HEK293 (cell line): ENCODE measurements at regions not wholly inside any gene's neighbourhood (a gene's known extent, or its start where the extent isn't known, plus 50 kb on each side); places are given as distances from the start of the nearest gene placed in this dataset.

ENCODE experiments used
- CTCF ChIA-PET: fragments of 350-600 bp; formaldehyde crosslinking; extraction: SDS; loops from one replicate; lab custom pipeline; 2021; ENCODE audit warnings: antibody characterized with exemption; lab: Yijun Ruan, JAX
- POLR2A ChIA-PET: fragments of 300-600 bp; formaldehyde crosslinking; extraction: SDS; loops from one replicate; lab custom pipeline; 2020; ENCODE audit warnings: antibody characterized with exemption, inconsistent platforms; lab: Yijun Ruan, JAX
- H3K27ac ChIP-seq: fragments of 200-500 bp; sonication (Bioruptor generic); 2 replicates; pipeline ENCODE4 v1.5.1; 2014; ENCODE audit warnings: low read depth, low read length, control low read depth, inconsistent platforms; ENCODE audit errors: extremely low read depth
- H3K36me3 ChIP-seq, 2 experiments: fragments of 200-500 bp in 1 of 2; sonication (Bioruptor generic) in 1 of 2; 1 replicate in 1 of 2; 2 replicates in 1 of 2; pipeline ENCODE4 v1.5.1; 2014 to 2017; ENCODE audit warnings: inconsistent platforms in 2 of 2, low read length in 2 of 2; ENCODE audit not compliant: control insufficient read depth in 2 of 2, insufficient read depth in 1 of 2
- H3K4me1 ChIP-seq: fragments of 200-500 bp; sonication (Bioruptor generic); 2 replicates; pipeline ENCODE4 v1.5.1; 2014; ENCODE audit warnings: mild to moderate bottlenecking, low read length, inconsistent platforms; ENCODE audit not compliant: control insufficient read depth, insufficient read depth
- H3K4me3 ChIP-seq: 2 replicates; pipeline ENCODE4 v1.5.1; 2011; ENCODE audit warnings: low read depth, mild to moderate bottlenecking, control low read depth, low read length, moderate library complexity
- H3K9me3 ChIP-seq: fragments of 200-500 bp; sonication (Bioruptor generic); 2 replicates; pipeline ENCODE4 v1.5.1; 2014; ENCODE audit warnings: low read depth, low read length, inconsistent platforms; ENCODE audit not compliant: control insufficient read depth, insufficient read depth
- EGR2 ChIP-seq: fragments of 450-650 bp; formaldehyde crosslinking; IDR thresholded peaks from 2 replicates; pipeline ENCODE4 v1.5.1; 2016; ENCODE audit warnings: low read depth, missing biosample characterization, missing genetic modification characterization
- HOXA7 ChIP-seq: sonication (generic); formaldehyde crosslinking; IDR thresholded peaks from 2 replicates; pipeline ENCODE4 v1.8.1; 2022; ENCODE audit warnings: missing genetic modification reagents, borderline replicate concordance
- HOXC10 ChIP-seq: sonication (generic); formaldehyde crosslinking; IDR thresholded peaks from 2 replicates; pipeline ENCODE4 v1.8.1; 2023; ENCODE audit warnings: mild to moderate bottlenecking, missing genetic modification reagents
- HOXD13 ChIP-seq: sonication (generic); formaldehyde crosslinking; IDR thresholded peaks from 2 replicates; pipeline ENCODE4 v1.8.0; 2022; ENCODE audit warnings: missing genetic modification reagents, borderline replicate concordance
- SETDB1 ChIP-seq: IDR thresholded peaks from one replicate; pipeline ENCODE4 v1.6.1; 2017; ENCODE audit warnings: mild to moderate bottlenecking, low read length, moderate library complexity, mixed read lengths; ENCODE audit not compliant: insufficient read length
- TSHZ1 ChIP-seq: fragments of 450-650 bp; formaldehyde crosslinking; IDR thresholded peaks from 2 replicates; pipeline ENCODE4 v1.5.1; 2016; ENCODE audit warnings: missing biosample characterization, missing genetic modification characterization, borderline replicate concordance
- WT1 ChIP-seq: fragments of 450-650 bp; formaldehyde crosslinking; IDR thresholded peaks from 2 replicates; pipeline ENCODE4 v1.5.1; 2016; ENCODE audit warnings: missing biosample characterization, missing genetic modification characterization
- ZBTB6 ChIP-seq: fragments of 450-650 bp; formaldehyde crosslinking; IDR thresholded peaks from 2 replicates; pipeline ENCODE4 v1.5.1; 2017; ENCODE audit warnings: missing biosample characterization, missing genetic modification characterization
- ZFHX2 ChIP-seq: fragments of 450-650 bp; formaldehyde crosslinking; conservative IDR thresholded peaks from 2 replicates; pipeline ENCODE4 v1.5.1; 2016; ENCODE audit warnings: missing biosample characterization, missing genetic modification characterization
- ZIC2 ChIP-seq: fragments of 450-650 bp; formaldehyde crosslinking; IDR thresholded peaks from 2 replicates; pipeline ENCODE4 v1.5.1; 2016; ENCODE audit warnings: missing biosample characterization, missing genetic modification characterization
- ZNF138 ChIP-seq: fragments of 450-650 bp; formaldehyde crosslinking; IDR thresholded peaks from 2 replicates; pipeline ENCODE4 v1.5.1; 2016; ENCODE audit warnings: missing biosample characterization, missing genetic modification characterization, borderline replicate concordance
- ZNF175 ChIP-seq: fragments of 450-650 bp; formaldehyde crosslinking; IDR thresholded peaks from 2 replicates; pipeline ENCODE4 v1.5.1; 2016; ENCODE audit warnings: missing biosample characterization, missing genetic modification characterization
- ZNF239 ChIP-seq: fragments of 450-650 bp; formaldehyde crosslinking; IDR thresholded peaks from 2 replicates; pipeline ENCODE4 v1.5.1; 2016; ENCODE audit warnings: missing biosample characterization, missing genetic modification characterization
- ZNF354C ChIP-seq: fragments of 450-650 bp; formaldehyde crosslinking; IDR thresholded peaks from 2 replicates; pipeline ENCODE4 v1.5.1; 2016; ENCODE audit warnings: missing biosample characterization, missing genetic modification characterization, low read depth, borderline replicate concordance
- ZNF488 ChIP-seq: fragments of 450-650 bp; formaldehyde crosslinking; IDR thresholded peaks from 2 replicates; pipeline ENCODE4 v1.5.1; 2016; ENCODE audit warnings: missing biosample characterization, missing genetic modification characterization
- ZNF548 ChIP-seq: fragments of 450-650 bp; formaldehyde crosslinking; IDR thresholded peaks from 2 replicates; pipeline ENCODE4 v1.5.1; 2016; ENCODE audit warnings: missing biosample characterization, missing genetic modification characterization
- ZNF560 ChIP-seq: fragments of 450-650 bp; formaldehyde crosslinking; IDR thresholded peaks from 2 replicates; pipeline ENCODE4 v1.5.1; 2017; ENCODE audit warnings: missing biosample characterization, missing genetic modification characterization, borderline replicate concordance
- ZNF610 ChIP-seq: fragments of 450-650 bp; formaldehyde crosslinking; IDR thresholded peaks from 2 replicates; pipeline ENCODE4 v1.5.1; 2016; ENCODE audit warnings: missing biosample characterization, missing genetic modification characterization, borderline replicate concordance
- ZNF664 ChIP-seq: fragments of 450-650 bp; formaldehyde crosslinking; IDR thresholded peaks from 2 replicates; pipeline ENCODE4 v1.5.1; 2016; ENCODE audit warnings: missing biosample characterization, missing genetic modification characterization
- ZNF701 ChIP-seq: fragments of 450-650 bp; formaldehyde crosslinking; IDR thresholded peaks from 2 replicates; pipeline ENCODE4 v1.5.1; 2016; ENCODE audit warnings: missing biosample characterization, missing genetic modification characterization
- ZNF776 ChIP-seq: fragments of 450-650 bp; formaldehyde crosslinking; IDR thresholded peaks from 2 replicates; pipeline ENCODE4 v1.5.0; 2017; ENCODE audit warnings: missing biosample characterization, missing genetic modification characterization, borderline replicate concordance
- ZNF843 ChIP-seq: fragments of 450-650 bp; formaldehyde crosslinking; IDR thresholded peaks from 2 replicates; pipeline ENCODE4 v1.5.1; 2016; ENCODE audit warnings: missing biosample characterization, missing genetic modification characterization
- ZSCAN30 ChIP-seq: fragments of 450-650 bp; IDR thresholded peaks from 2 replicates; pipeline ENCODE4 v1.5.1; 2018; ENCODE audit warnings: missing biosample characterization, mild to moderate bottlenecking, missing genetic modification characterization, moderate library complexity

GRCh38 chr3:6524479-6524878 is 336.4 kb upstream of the GRM7 start:
- H3K27ac ChIP-seq, result no peak overlapping the region
- H3K36me3 ChIP-seq, result no peaks in the 10 kb centered on the region
- H3K4me3 ChIP-seq, result no peak overlapping the region
- no peaks in the 10 kb centered on the region for H3K4me1 ChIP-seq
- TF ChIP-seq ZSCAN30 (tag by site-specific recombination), result no peak
- no peak for TF ChIP-seq ZNF175 (tag by site-specific recombination)
- TF ChIP-seq ZFHX2, result no peak
- TF ChIP-seq HOXC10 (CRISPR knock-in tag), result no peak
- TF ChIP-seq ZNF560 (tag by site-specific recombination), result no peak
- no peak for TF ChIP-seq ZBTB6 (tag by site-specific recombination)
- no peak for TF ChIP-seq HOXA7 (CRISPR knock-in tag)
- TF ChIP-seq ZNF701 (tag by site-specific recombination), result no peak
- TF ChIP-seq ZNF354C, result no peak
- no peak for TF ChIP-seq ZNF548 (tag by site-specific recombination)
- TF ChIP-seq WT1 (tag by site-specific recombination), result no peak
- TF ChIP-seq ZNF776 (tag by site-specific recombination), result no peak
- TF ChIP-seq EGR2, result no peak
- TF ChIP-seq ZNF843 (tag by site-specific recombination), result no peak
- TF ChIP-seq SETDB1, result no peak
- no peak for TF ChIP-seq ZNF488 (tag by site-specific recombination)
- TF ChIP-seq HOXD13 (CRISPR knock-in tag), result no peak
- TF ChIP-seq ZNF239 (tag by site-specific recombination), result no peak
- no peak for TF ChIP-seq ZIC2
- POLR2A ChIA-PET, result no interaction called here
- no peaks in the 10 kb centered on the region for H3K9me3 ChIP-seq
- CTCF ChIA-PET, result interaction anchor here (0.6 kb wide), 1 partner anchor 1297 kb away, joined by 4 read pairs; no protein-coding TSS in a partner anchor

GRCh38 chr3:6526321-6526720 is 334.6 kb upstream of the GRM7 start:
- Histone ChIP-seq H3K36me3 (no peaks in the 10 kb centered on the region), H3K4me1 (no peaks in the 10 kb centered on the region), H3K27ac (no peak overlapping the region), H3K4me3 (no peak overlapping the region), H3K9me3 (no peaks in the 10 kb centered on the region)
- CTCF ChIA-PET, result no interaction called here
- TF ChIP-seq ZNF664 (tag by site-specific recombination), result no peak
- no peak for TF ChIP-seq TSHZ1 (tag by site-specific recombination)
- no peak for TF ChIP-seq ZNF610 (tag by site-specific recombination)
- no peak for TF ChIP-seq ZNF138
- POLR2A ChIA-PET, result no interaction called here
